NCI-H2107 treated with DMSO at 0.1 percent for 48 hours (cell line): ENCODE measurements at regions not wholly inside any gene's neighbourhood (a gene's known extent, or its start where the extent isn't known, plus 50 kb on each side); places are given as distances from the start of the nearest gene placed in this dataset.

Experiments used
- DNase-seq: peaks from one replicate; lab custom pipeline; 2025; ENCODE audit not compliant: unreplicated experiment; lab: John Stamatoyannopoulos, UW

- peak; percentile 47 for DNase-seq
Measured at GRCh38 chr15:94677202-94677790, 445.9 kb downstream of the MCTP2 start.

- DNase-seq: no peak
Measured at GRCh38 chr15:94682171-94682570, 450.8 kb downstream of the MCTP2 start.

- no peak for DNase-seq
Measured at GRCh38 chr15:94683902-94684301, 452.5 kb downstream of the MCTP2 start.

DNA sequence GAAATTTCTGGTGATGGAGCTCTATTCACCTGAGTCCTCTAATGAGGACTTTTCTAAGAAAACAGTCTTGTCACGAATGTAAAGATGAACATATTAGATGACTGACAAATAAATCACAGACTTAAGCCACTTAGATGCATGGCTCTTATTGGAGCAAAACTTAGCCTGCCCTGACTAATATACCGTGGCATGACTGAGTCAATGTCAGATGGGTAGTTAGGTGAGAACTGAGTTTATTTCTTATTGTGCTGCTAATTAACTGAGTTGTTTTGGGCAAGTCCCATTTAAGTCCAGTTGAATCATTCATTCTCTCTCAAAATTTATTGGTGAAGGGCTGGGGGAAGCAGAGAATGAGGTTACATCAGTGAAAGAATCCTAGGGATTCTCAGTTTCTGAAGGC lies 459.8 kb downstream of the MCTP2 start:
- no peak for DNase-seq

GRCh38 chr15:94692710-94693109 lies 461.3 kb downstream of the MCTP2 start:
- DNase-seq: no peak

- DNase-seq: no peak
Measured at GRCh38 chr15:94700211-94700610, 468.9 kb downstream of the MCTP2 start.

GRCh38 chr15:94701281-94701985 lies 470.1 kb downstream of the MCTP2 start:
- no peak for DNase-seq

DNA sequence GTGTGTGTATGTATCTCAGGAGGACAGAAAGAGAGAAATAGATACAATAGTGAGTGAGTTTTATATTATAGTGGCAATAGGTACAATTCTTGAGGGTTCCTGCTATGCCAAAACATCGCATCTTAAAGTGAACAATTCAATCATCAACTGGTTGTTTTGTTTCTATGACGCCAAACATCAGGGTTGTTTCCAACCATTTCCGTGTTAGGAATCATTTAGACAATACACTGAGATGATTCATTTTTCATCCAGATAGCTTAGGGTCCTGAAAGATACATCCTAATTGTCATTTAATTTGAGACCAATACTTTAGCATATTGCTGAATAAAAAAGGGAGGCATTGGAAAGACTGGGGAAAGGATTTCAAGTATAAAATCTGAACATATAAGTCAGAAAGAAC lies 472.2 kb downstream of the MCTP2 start:
- no peak for DNase-seq

- DNase-seq: no peak
Measured at GRCh38 chr15:94704421-94704820, 473.1 kb downstream of the MCTP2 start.

DNA sequence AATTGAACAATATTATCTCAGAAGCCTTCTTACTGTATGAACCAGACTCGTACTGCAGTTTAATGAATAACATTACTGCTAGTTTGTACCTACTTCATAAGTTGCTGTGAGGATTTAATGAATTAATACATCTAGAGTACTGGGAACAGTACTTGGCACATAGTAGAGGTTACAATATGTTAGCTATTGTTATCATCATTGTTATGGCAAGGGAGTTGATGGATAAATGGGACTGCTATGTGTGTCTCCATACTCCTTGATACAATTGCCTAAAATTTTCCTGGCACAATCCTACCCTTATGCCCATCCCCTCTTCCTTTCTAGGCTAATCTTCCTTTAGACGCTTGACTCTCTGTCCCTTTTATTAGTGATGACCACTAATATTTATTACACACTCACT lies 473.6 kb downstream of the MCTP2 start:
- DNase-seq: no peak

DNA sequence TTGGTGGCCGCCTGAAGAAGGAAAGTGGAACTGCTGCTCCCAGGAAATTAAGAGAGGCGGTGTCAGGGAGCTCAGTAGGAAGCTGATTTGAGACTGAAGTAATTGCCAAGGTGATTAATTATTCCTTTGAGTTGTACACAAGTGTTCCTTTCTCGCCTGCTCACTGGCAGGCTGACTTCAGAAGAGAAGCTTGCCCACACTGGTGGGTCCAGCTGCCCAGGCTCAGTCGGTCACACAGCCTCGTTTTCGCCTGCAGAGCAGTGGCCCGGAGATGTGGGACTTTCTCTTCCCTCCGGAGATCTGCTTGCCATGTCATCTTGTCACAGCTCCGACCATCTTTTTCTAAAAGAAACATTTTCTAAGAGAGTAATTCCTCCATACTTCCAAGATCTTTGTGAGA lies 478.0 kb downstream of the MCTP2 start:
- no peak for DNase-seq

DNA sequence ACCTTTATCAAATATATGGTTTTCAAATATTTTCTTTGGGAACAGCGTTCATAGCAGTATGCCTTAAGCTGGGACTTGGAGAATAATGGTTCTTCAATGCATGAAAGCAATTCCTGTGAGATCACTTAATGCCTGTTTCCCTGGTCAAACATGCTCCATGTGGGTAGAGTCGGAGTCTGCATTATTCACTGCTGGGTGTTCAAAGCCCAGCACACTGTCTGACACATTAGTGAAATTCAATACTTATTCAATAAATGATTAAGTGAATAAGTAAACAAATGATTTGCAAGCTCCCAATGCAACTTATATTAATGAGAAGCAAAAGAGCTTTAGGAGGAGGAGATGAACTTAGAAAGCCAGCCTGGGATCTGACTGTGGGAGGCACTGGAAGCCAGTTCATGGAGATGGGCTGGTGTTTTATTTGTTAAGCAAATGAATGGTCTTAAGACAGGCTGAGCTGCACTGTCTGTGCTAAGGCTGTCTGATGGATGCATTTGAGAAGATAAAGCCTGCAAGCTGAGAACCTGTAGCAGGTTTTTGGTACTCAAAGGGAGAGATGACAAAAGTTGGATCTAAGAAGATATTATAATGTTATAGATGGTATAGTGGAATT lies 490.8 kb downstream of the MCTP2 start:
- DNase-seq: no peak

DNA sequence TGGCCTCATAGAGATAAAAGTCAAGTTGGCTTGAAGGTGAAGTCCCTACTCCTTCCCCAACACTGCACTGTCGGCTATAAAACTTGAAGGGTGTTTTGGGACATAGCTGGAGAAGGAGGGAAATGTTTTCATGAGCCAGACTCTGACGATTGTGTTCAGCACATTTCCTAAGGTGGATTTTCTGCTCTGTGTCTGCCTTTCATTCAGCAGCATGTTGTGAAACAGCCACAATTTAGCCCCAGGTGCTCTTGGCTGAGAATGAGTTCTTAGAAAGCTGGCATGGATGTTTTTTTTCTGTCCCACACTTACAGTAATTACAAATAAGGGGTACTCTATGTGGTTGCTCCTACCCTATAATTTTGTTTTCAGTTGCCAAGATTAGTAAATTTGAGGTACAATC lies 492.4 kb downstream of the MCTP2 start:
- DNase-seq: no peak

DNA sequence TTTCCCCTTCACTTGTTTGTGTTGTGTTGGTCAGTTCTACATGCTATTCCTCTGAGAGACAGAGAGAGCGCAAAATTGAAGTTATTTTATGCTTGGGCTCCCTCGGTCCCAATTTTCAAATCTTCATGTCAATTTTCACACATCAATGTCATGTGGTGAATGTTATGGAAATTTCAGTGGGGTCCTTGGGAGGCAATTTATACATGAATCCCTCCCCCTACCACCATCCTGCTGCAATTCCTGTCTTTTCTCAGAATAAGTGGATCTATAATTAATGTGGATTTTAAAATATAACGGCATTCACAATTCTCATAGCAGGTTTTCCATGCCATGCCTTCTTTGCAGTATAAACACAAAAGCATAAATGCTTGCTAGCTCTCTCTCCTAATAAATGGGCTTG lies 499.9 kb downstream of the MCTP2 start:
- no peak for DNase-seq

- DNase-seq: no peak
Measured at GRCh38 chr15:94734460-94734859, 503.1 kb downstream of the MCTP2 start.

DNA sequence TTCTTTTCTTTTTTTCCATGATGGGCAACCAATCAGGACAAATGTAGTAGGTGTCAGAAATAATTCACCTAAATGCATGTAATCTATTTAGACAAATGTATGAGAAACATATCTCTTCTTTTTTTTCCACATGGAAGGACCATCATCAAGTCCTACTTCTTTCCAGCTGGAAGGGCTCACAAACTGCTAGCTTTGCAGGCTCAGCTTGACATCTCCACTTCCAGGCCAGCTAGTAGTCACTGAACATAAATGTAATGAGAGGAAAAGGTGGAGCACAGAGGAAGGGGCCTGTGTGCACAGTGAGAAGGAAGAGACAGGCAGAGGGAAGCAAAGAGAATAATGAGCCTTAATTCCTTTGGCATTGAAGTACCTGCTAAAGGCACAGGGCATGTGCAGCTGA lies 504.9 kb downstream of the MCTP2 start:
- DNase-seq: no peak

- DNase-seq: no peak
Measured at GRCh38 chr15:94739639-94740038, 508.3 kb downstream of the MCTP2 start.

DNA sequence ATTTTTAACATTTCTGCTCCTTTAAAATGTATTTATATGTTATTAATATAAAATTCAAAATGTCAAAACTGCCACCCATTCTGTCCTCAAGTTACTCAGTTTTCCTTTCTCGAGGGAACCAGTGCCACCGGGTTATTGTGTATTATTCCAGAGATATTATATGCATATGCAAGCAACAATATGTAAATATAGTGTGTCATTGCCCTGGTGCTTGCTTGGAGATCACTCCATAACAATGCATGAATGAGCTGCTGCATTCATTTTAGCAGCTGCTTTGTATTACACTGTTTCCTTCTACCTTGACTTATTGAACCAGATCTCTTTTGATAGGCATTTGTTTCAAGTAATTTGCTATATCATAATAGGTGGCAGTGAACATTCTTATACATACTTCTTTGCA lies 509.1 kb downstream of the MCTP2 start:
- DNase-seq: no peak

- DNase-seq: no peak
Measured at GRCh38 chr15:94743668-94744067, 512.3 kb downstream of the MCTP2 start.

- DNase-seq: no peak
Measured at GRCh38 chr15:94744080-94744793, 512.9 kb downstream of the MCTP2 start.

- no peak for DNase-seq
Measured at GRCh38 chr15:94745371-94745770, 514.0 kb downstream of the MCTP2 start.

- no peak for DNase-seq
Measured at GRCh38 chr15:94747510-94747909, 516.1 kb downstream of the MCTP2 start.
